ENCODE measurements at regions not wholly inside any gene's neighbourhood (a gene's known extent, or its start where the extent isn't known, plus 50 kb on each side); places are given as distances from the start of the nearest gene placed in this dataset.

DNA sequence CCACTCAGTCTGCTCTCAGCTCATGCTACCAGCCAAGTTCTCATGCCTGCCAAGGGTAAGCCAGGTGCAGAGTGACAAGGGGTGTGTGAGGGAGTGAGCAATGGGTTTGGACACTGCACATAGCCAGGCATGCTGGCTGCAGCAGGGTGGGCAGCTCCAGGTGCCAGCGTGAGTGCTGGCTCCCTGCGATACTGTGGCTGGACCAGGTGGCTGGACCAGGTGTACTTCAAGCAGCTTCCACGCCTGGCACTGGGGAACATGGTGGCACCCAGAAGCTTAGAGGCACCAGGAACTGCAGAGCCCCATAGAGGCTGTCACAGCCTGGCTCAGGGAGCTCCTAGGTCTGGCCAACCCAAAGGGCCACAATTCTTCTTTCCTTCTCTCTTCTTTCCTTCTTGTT is 234.9 kb upstream of the GIMD1 start:
- Histone ChIP-seq H3K4me3 (replicated peaks in 1 of 3; ENCODE audit: insufficient read depth in 1 of 3, low read depth in 1 of 3, low read length in 3 of 3) (no peak overlapping the region), H3K27ac (ENCODE audit: insufficient read depth, low read depth, low read length) (no peak overlapping the region), H3K9me3 (replicated peaks; ENCODE audit: control insufficient read depth, insufficient read depth, low read length) (no peaks in the 10 kb centered on the region), H3K4me2 (ENCODE audit: insufficient read depth, low read length) (no peak overlapping the region), H3K27me3 (ENCODE audit: control insufficient read depth in 2 of 2, insufficient read depth in 2 of 2, low read length in 2 of 2) (no peaks in the 10 kb centered on the region), H3K4me1 (ENCODE audit: control insufficient read depth, extremely low read depth, insufficient read depth, low read length) (no peaks in the 10 kb centered on the region), H4K20me1 (replicated peaks; ENCODE audit: control insufficient read depth, extremely low read depth, insufficient read depth, low read length) (no peaks in the 10 kb centered on the region), H3K79me2 (ENCODE audit: control insufficient read depth, insufficient read depth, low read length) (no peaks in the 10 kb centered on the region), H3K9ac (replicated peaks; ENCODE audit: extremely low read depth, insufficient read depth, low read length) (no peak overlapping the region), H3K36me3 (ENCODE audit: control insufficient read depth in 2 of 2, extremely low read depth in 1 of 2, insufficient read depth in 2 of 2, low read length in 2 of 2) (no peaks in the 10 kb centered on the region), H3K9me1 (replicated peaks; ENCODE audit: control insufficient read depth, extremely low read depth, insufficient read depth, low read length) (no peaks in the 10 kb centered on the region), H2AFZ (ENCODE audit: low read depth, low read length) (no peak overlapping the region)
- TF ChIP-seq JUN (IDR thresholded peaks at IDR 0.05; ENCODE audit: borderline replicate concordance, insufficient read depth, insufficient read length, low read depth) (no peak), POLR2AphosphoS5 (IDR thresholded peaks at IDR 0.05; ENCODE audit: insufficient read depth, low read depth, low read length) (no peak), MAX (IDR thresholded peaks at IDR 0.05; ENCODE audit: insufficient read depth, insufficient read length) (no peak), FOS (IDR thresholded peaks at IDR 0.05; ENCODE audit: borderline replicate concordance, insufficient read depth, low read length) (no peak), CTCF (IDR thresholded peaks at IDR 0.05; ENCODE audit: extremely low read depth in 1 of 2, insufficient read depth in 1 of 2, low read depth in 1 of 2, low read length in 2 of 2) (no peak), GATA2 (IDR thresholded peaks at IDR 0.05; ENCODE audit: insufficient read depth, insufficient read length, low read depth, low read length) (no peak), POLR2A (IDR thresholded peaks at IDR 0.05; ENCODE audit: low read depth, low read length) (no peak), MYC (IDR thresholded peaks at IDR 0.05; ENCODE audit: low read depth, low read length) (no peak), EZH2 (IDR thresholded peaks at IDR 0.05; ENCODE audit: borderline replicate concordance, low read depth, low read length, severe bottlenecking) (no peak)
- FAIRE-seq (no peak), DNase-seq (ENCODE audit: low read depth, low spot score) (no peak)
- dilution Hi-C loops (cut with MboI; ENCODE audit: extremely low pct_ligation_motif_present, low sequenced_read_pairs) = no loop called here
- CTCF ChIA-PET = interaction anchor here (0.8 to 1.0 kb wide), 2 partner anchors 15 to 17 kb away, joined by 3 to 4 read pairs; no protein-coding TSS in a partner anchor
- no TSS peak for BruUV-seq (replicated peaks)
- POLR2A ChIA-PET = no interaction called here
- intact Hi-C loops (cut with micrococcal nuclease) = no loop called here

All from endothelial cell of umbilical vein (primary cell).